AG08395 (cell line): ENCODE measurements at regions not wholly inside any gene's neighbourhood (a gene's known extent, or its start where the extent isn't known, plus 50 kb on each side); places are given as distances from the start of the nearest gene placed in this dataset.
A peak's percentile ranks its signal among the peaks of the same experiment; 100 is the strongest.
"Not testable (repeated sequence)": the region's sequence is repeated elsewhere in the genome, so short reads cannot be mapped to it uniquely, and the experiment has no call there.

ENCODE experiments used
- DNase-seq: peaks from one replicate; pipeline ENCODE4 v3.0.0; 2012; ENCODE audit warnings: mixed read lengths, low spot score

- not testable (repeated sequence) for DNase-seq
These were observed 207.8 kb downstream of the USP6NL start for GRCh38 chr10:11403646-11404045.

GRCh38 chr10:11403116-11403515 is 208.3 kb downstream of the USP6NL start:
- DNase-seq: no peak

GRCh38 chr10:11402392-11402791 is 209.1 kb downstream of the USP6NL start:
- DNase-seq: no peak

GRCh38 chr10:11401264-11402235 is 209.9 kb downstream of the USP6NL start:
- DNase-seq: no peak

GRCh38 chr10:11397980-11398580 is 213.4 kb downstream of the USP6NL start:
- DNase-seq: peak; percentile 30

- no peak for DNase-seq
These were observed 214.1 kb downstream of the USP6NL start for GRCh38 chr10:11397077-11397965.

- no peak for DNase-seq
These were observed 215.0 kb downstream of the USP6NL start for GRCh38 chr10:11396311-11396955.

- no peak for DNase-seq
These were observed 215.7 kb downstream of the USP6NL start for GRCh38 chr10:11395581-11396310.

GRCh38 chr10:11395161-11395560 is 216.3 kb downstream of the USP6NL start:
- no peak for DNase-seq

GRCh38 chr10:11393858-11394257 is 217.6 kb downstream of the USP6NL start:
- no peak for DNase-seq

GRCh38 chr10:11392776-11393175 is 218.7 kb downstream of the USP6NL start:
- no peak for DNase-seq

GRCh38 chr10:11388996-11389395 is 222.5 kb downstream of the USP6NL start:
- no peak for DNase-seq

- peak; percentile 15 for DNase-seq
These were observed 223.8 kb downstream of the USP6NL start for GRCh38 chr10:11387551-11388222.

GRCh38 chr10:11387044-11387443 is 224.4 kb downstream of the USP6NL start:
- DNase-seq: no peak
